GM19025 (cell line): ENCODE measurements at regions not wholly inside any gene's neighbourhood (a gene's known extent, or its start where the extent isn't known, plus 50 kb on each side); places are given as distances from the start of the nearest gene placed in this dataset.

Source experiments
- ATAC-seq: cut with Tn5 transposase; IDR thresholded peaks from one replicate; pipeline ENCODE4 v1.9.1; 2021; ENCODE audit warnings: mild to moderate bottlenecking, low read depth, moderate library complexity; ENCODE audit not compliant: unreplicated experiment

- no peak for ATAC-seq
These were observed 350.1 kb downstream of the CASP12 start for GRCh38 chr11:104547996-104548661.

- ATAC-seq, result no peak
These were observed 351.8 kb downstream of the CASP12 start for GRCh38 chr11:104546501-104546900.

- ATAC-seq, result no peak
These were observed 356.6 kb downstream of the CASP12 start for GRCh38 chr11:104541701-104542100.

GRCh38 chr11:104538313-104538712, 359.9 kb downstream of the CASP12 start:
- ATAC-seq, result no peak

- ATAC-seq, result no peak
These were observed 364.0 kb downstream of the CASP12 start for GRCh38 chr11:104534278-104534677.

GRCh38 chr11:104531894-104532293, 366.4 kb downstream of the CASP12 start:
- no peak for ATAC-seq

DNA sequence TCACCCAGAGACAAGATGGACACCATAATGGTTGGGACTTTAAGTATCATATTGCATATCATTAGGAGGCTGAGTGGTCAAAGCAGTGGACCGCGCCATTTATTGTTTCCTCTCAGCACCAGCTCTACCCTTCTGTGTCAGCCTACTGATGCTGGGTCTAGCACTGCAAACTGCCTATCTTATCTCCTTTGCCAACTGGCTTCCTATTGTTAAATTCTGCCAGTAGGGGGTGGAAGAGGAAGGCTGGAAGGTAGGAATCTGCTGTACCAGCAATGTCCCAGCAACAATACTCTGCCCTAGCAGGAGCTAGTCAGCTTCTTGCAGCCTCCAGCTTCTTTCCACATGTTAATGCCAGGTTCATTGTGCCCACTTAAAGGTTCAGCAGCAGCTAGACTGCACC, 367.1 kb upstream of the PDGFD start:
- no peak for ATAC-seq

GRCh38 chr11:104529906-104530305, 366.0 kb upstream of the PDGFD start:
- no peak for ATAC-seq

DNA sequence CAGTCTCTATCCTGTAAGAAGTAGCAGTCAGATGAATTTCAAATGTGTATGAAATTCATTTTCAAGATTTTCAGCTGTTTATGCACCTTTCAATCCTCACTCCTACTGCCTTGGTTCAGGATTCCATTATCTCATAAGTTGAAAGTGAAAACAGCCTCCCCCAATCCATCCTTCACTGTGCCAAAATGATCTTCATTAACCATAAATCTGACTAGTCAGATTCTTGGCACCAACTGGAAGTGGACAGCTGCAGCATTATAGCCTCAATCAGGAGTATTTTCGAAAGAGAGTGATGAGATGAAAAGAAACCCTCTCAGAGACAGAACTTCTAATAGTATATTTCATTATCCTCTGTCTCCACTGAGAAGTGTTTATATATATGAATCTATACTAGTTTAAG, 365.3 kb upstream of the PDGFD start:
- ATAC-seq, result no peak

DNA sequence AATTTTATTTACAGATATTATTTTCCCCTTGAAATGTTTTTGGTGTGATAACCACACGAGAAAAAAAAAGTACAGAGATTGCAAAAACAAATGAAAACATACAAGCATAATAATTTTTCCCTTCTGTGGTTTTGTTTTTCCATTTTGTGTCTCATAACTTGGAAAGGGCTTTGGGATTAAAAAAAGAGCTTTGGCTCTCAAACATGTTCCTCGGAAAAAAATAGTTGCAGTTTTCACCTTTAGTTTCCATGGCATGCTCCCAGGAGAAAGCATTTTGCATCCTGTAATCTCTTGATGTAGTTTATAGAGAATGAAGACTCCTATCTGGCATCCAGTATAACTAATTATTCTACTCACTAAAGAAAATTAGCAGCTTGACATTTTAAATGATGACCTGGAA, 362.1 kb upstream of the PDGFD start:
- ATAC-seq, result no peak

DNA sequence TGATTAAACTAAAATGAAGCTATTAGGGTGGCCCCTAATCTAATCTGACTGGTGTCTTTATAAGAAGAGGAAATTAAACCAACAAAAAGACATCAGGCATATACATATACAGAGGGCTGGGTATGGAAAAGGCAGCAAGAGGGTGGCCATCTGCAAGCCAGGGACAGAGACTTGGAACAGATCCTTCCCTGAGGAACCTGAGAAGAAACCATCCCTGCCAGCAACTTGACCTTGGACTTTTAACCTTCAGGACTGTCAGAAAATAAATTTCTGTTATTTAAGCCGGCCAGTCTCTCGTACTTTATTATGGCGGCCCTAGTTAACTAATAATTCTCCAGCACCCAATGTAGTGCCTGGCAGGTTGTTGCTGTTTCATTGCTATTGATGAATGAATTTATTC, 361.5 kb upstream of the PDGFD start:
- no peak for ATAC-seq

- ATAC-seq, result no peak
These were observed 360.3 kb upstream of the PDGFD start for GRCh38 chr11:104524254-104524653.

- ATAC-seq, result no peak
These were observed 359.7 kb upstream of the PDGFD start for GRCh38 chr11:104523611-104524010.

DNA sequence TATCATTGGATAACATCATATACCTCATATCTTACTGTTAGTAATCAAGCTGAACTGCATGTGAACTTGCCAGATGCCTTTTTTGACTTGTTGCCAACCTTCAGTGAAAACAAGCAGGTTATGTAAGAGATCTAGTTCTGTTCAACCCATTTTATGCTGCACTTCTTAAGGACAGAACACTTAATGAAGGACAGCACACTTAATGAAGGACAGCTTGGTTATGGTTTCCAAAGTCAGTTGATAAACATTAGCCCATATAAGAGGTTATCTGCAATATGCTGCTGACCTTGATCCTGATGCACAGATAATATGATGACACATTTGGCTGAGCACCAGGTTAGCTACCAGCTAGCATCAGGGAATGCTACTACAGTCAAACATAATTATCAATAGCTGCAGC, 358.7 kb upstream of the PDGFD start:
- no peak for ATAC-seq

DNA sequence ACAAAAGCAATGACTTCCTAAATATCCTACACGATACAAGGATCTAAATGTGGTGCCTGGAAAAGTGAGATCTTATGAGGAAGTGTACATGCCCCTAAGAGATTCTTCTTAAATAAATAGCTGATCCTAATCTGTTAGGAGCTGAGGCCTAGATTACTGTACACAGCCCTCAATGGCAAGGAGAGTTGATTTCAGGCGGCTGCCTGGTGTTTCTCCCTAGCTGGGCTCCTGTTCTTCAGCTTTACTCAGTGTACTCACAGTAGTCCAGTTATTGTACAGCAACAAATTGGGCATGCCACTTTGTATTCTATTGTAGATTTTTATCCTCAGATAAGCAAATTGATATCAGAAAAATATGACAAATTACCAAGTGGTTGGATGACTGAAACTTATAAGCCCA, 358.2 kb upstream of the PDGFD start:
- ATAC-seq, result no peak

GRCh38 chr11:104510169-104510568, 346.2 kb upstream of the PDGFD start:
- no peak for ATAC-seq

GRCh38 chr11:104490182-104490581, 326.2 kb upstream of the PDGFD start:
- ATAC-seq, result no peak

- no peak for ATAC-seq
These were observed 324.6 kb upstream of the PDGFD start for GRCh38 chr11:104488561-104488960.

GRCh38 chr11:104487046-104487806, 323.3 kb upstream of the PDGFD start:
- ATAC-seq, result no peak

GRCh38 chr11:104484804-104485554, 321.0 kb upstream of the PDGFD start:
- ATAC-seq, result no peak

- no peak for ATAC-seq
These were observed 313.0 kb upstream of the PDGFD start for GRCh38 chr11:104476898-104477297.

DNA sequence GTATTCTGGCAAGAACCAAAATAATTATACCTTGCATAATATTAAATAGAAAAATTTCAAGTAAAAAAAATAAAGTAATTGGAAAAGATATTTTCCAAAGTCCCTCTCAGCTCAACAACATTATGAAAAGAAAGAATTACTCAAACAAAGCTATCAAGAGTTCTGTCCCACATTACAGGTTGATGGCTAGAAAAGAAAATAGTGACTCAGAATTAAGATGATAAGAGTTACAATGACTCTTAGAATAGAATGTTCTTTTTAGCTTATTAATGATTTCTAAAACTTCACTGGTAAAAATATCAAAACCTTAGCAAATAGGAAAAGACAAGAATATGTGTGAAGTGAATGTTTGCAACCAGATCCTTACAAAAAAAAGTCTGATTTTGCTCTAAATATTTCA, 312.5 kb upstream of the PDGFD start:
- no peak for ATAC-seq
